ENCODE measurements at regions not wholly inside any gene's neighbourhood (a gene's known extent, or its start where the extent isn't known, plus 50 kb on each side); places are given as distances from the start of the nearest gene placed in this dataset.
A peak's percentile ranks its signal among the peaks of the same experiment; 100 is the strongest.

GRCh38 chr5:93807846-93808245 lies 66.4 kb upstream of the POU5F2 start:
- Histone ChIP-seq H3K4me3 (no peak overlapping the region), H3K9ac (no peak overlapping the region), H4K20me1 (no peaks in the 10 kb centered on the region), H3K9me3 (replicated peaks in 1 of 11) (no peaks in the 10 kb centered on the region), H3K4me2 (no peak overlapping the region), H3K27ac (no peak overlapping the region), H3K27me3 (no peaks in the 10 kb centered on the region), H3K36me3 (no peaks in the 10 kb centered on the region), H3K4me1 (no peaks in the 10 kb centered on the region)
- no peak for TF ChIP-seq Cebpa-rat (IDR thresholded peaks at IDR 0.05)

GRCh38 chr5:93805616-93806379 lies 64.4 kb upstream of the POU5F2 start:
- H3K36me3 ChIP-seq = no peaks in the 10 kb centered on the region
- H3K9me3 ChIP-seq (replicated peaks in 1 of 11) = no peaks in the 10 kb centered on the region
- H4K20me1 ChIP-seq = peaks cover 0 to 3% (median 0%) of the 10 kb centered on the region in 11 experiments; a peak in 1 of 22 replicates
- H3K4me3 ChIP-seq = no peak overlapping the region
- H3K27me3 ChIP-seq = no peaks in the 10 kb centered on the region
- no peak overlapping the region for H3K9ac ChIP-seq
- H3K27ac ChIP-seq = no peak overlapping the region
- no peaks in the 10 kb centered on the region for H3K4me1 ChIP-seq
- no peak overlapping the region for H3K4me2 ChIP-seq
- no peak for TF ChIP-seq Cebpa-rat (IDR thresholded peaks at IDR 0.05)

- peaks cover 0 to 3% (median 0%) of the 10 kb centered on the region in 11 experiments; a peak in 1 of 22 replicates for H4K20me1 ChIP-seq
- H3K4me1 ChIP-seq = no peaks in the 10 kb centered on the region
- H3K4me3 ChIP-seq = no peak overlapping the region
- no peaks in the 10 kb centered on the region for H3K9me3 ChIP-seq (replicated peaks in 1 of 11)
- TF ChIP-seq Cebpa-rat (IDR thresholded peaks at IDR 0.05) = no peak
- no peak overlapping the region for H3K27ac ChIP-seq
- no peaks in the 10 kb centered on the region for H3K27me3 ChIP-seq
- H3K4me2 ChIP-seq = no peak overlapping the region
- H3K9ac ChIP-seq = no peak overlapping the region
- no peaks in the 10 kb centered on the region for H3K36me3 ChIP-seq
Measured at GRCh38 chr5:93800988-93801811, 59.8 kb upstream of the POU5F2 start.

- H3K9me3 ChIP-seq (replicated peaks in 1 of 11) = no peaks in the 10 kb centered on the region
- H3K27ac ChIP-seq = no peak overlapping the region
- no peak overlapping the region for H3K4me3 ChIP-seq
- peaks cover 0 to 18% (median 5%) of the 10 kb centered on the region in 11 experiments; a peak in 9 of 22 replicates for H3K36me3 ChIP-seq
- peaks cover 0 to 5% (median 0%) of the 10 kb centered on the region in 10 experiments; a peak in 2 of 20 replicates for H3K4me1 ChIP-seq
- no peak for TF ChIP-seq Cebpa-rat (IDR thresholded peaks at IDR 0.05)
- H4K20me1 ChIP-seq = no peaks in the 10 kb centered on the region
- H3K27me3 ChIP-seq = no peaks in the 10 kb centered on the region
- no peak overlapping the region for H3K9ac ChIP-seq
- H3K4me2 ChIP-seq = no peak overlapping the region
Measured at GRCh38 chr5:93794954-93795353, 53.6 kb upstream of the POU5F2 start.

- Histone ChIP-seq H4K20me1 (no peaks in the 10 kb centered on the region), H3K27me3 (no peaks in the 10 kb centered on the region), H3K4me3 (no peak overlapping the region), H3K9me3 (replicated peaks in 1 of 11) (no peaks in the 10 kb centered on the region), H3K4me2 (no peak overlapping the region), H3K36me3 (peaks cover 0 to 18% (median 5%) of the 10 kb centered on the region in 11 experiments; a peak in 9 of 22 replicates), H3K4me1 (peaks cover 0 to 5% (median 0%) of the 10 kb centered on the region in 10 experiments; a peak in 2 of 20 replicates), H3K27ac (no peak overlapping the region), H3K9ac (no peak overlapping the region)
- no peak for TF ChIP-seq Cebpa-rat (IDR thresholded peaks at IDR 0.05)
Measured at GRCh38 chr5:93793159-93793781, 51.9 kb upstream of the POU5F2 start.

GRCh38 chr5:93791518-93791972 lies 50.1 kb upstream of the POU5F2 start:
- no peaks in the 10 kb centered on the region for H3K9me3 ChIP-seq (replicated peaks in 1 of 11)
- no peak overlapping the region for H3K9ac ChIP-seq
- H4K20me1 ChIP-seq = no peaks in the 10 kb centered on the region
- H3K4me2 ChIP-seq = 0 out of 22 replicates have a peak overlapping the region, but pooled peaks of 1 of the 11 experiments have one; percentile 13
- H3K27ac ChIP-seq = no peak overlapping the region
- H3K4me1 ChIP-seq = peaks cover 0 to 5% (median 0%) of the 10 kb centered on the region in 10 experiments; a peak in 2 of 20 replicates
- H3K27me3 ChIP-seq = no peaks in the 10 kb centered on the region
- H3K4me3 ChIP-seq = no peak overlapping the region
- TF ChIP-seq Cebpa-rat (IDR thresholded peaks at IDR 0.05) = no peak
- H3K36me3 ChIP-seq = peaks cover 0 to 18% (median 5%) of the 10 kb centered on the region in 11 experiments; a peak in 9 of 22 replicates

Measured in BLaER1 treated with 17β-estradiol and CSF1 and Interleukin-3, amounts not matched to agents 10 nM and 100 nM (cell line).